Chondrocyte (in vitro differentiated cells): ENCODE measurements at regions not wholly inside any gene's neighbourhood (a gene's known extent, or its start where the extent isn't known, plus 50 kb on each side); places are given as distances from the start of the nearest gene placed in this dataset.

Experiments used
- DNase-seq: peaks from one replicate; pipeline ENCODE4 v3.0.0; 2021; ENCODE audit warnings: mixed read lengths, low spot score
- H3K27ac Mint-ChIP-seq: one replicate; pipeline ENCODE4 v1.8.0; 2021; ENCODE audit warnings: mild to moderate bottlenecking, moderate library complexity, mixed read lengths; ENCODE audit not compliant: unreplicated experiment
- H3K27me3 Mint-ChIP-seq: 2 replicates; pipeline ENCODE4 v1.8.0; 2021; ENCODE audit warnings: low read depth, mixed read lengths
- H3K36me3 Mint-ChIP-seq: 2 replicates; pipeline ENCODE4 v1.8.0; 2021; ENCODE audit warnings: low read depth, mixed read lengths
- H3K4me1 Mint-ChIP-seq: 2 replicates; pipeline ENCODE4 v1.8.0; 2021; ENCODE audit warnings: low read depth, mild to moderate bottlenecking, mixed read lengths
- H3K4me3 Mint-ChIP-seq: one replicate; pipeline ENCODE4 v1.8.0; 2021; ENCODE audit warnings: mild to moderate bottlenecking, moderate library complexity, mixed read lengths; ENCODE audit not compliant: unreplicated experiment
- H3K9me3 Mint-ChIP-seq: 2 replicates; pipeline ENCODE4 v1.8.0; 2021; ENCODE audit warnings: low read depth, mixed read lengths
- TF ChIP-seq, protein P1 (sequence below): fragments of 200-600 bp; sonication (generic); IDR thresholded peaks from 2 replicates; pipeline ENCODE4 v1.5.0; 2021; ENCODE audit warnings: antibody characterized with exemption, mild to moderate bottlenecking, moderate library complexity

DNA sequence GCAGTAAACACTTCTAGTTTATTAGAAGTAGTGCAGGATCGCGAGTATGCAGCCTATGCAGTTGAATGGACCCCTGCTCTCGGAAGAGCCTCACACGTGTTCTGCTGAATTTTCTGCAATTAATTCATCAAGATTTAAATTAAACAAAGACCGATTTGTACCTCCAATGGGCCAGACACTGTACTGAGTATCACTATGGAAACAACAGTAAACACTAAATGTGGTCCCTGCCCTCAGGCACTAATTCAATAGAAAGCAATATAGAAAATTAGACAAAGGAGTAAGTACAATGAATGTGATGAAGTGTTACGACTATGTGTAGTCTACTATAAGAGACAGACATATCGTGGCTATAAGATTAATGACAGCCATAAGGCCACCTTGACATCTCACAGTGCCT is 740.3 kb upstream of the FRG1 start:
- Mint-ChIP-seq H3K9me3 (no peaks in the 10 kb centered on the region), H3K4me3 (no peak overlapping the region), H3K27ac (no peak overlapping the region), H3K36me3 (no peaks in the 10 kb centered on the region), H3K27me3 (no peaks in the 10 kb centered on the region), H3K4me1 (peaks cover 21% of the 10 kb centered on the region)
- DNase-seq = no peak
- TF ChIP-seq, protein P1, sequence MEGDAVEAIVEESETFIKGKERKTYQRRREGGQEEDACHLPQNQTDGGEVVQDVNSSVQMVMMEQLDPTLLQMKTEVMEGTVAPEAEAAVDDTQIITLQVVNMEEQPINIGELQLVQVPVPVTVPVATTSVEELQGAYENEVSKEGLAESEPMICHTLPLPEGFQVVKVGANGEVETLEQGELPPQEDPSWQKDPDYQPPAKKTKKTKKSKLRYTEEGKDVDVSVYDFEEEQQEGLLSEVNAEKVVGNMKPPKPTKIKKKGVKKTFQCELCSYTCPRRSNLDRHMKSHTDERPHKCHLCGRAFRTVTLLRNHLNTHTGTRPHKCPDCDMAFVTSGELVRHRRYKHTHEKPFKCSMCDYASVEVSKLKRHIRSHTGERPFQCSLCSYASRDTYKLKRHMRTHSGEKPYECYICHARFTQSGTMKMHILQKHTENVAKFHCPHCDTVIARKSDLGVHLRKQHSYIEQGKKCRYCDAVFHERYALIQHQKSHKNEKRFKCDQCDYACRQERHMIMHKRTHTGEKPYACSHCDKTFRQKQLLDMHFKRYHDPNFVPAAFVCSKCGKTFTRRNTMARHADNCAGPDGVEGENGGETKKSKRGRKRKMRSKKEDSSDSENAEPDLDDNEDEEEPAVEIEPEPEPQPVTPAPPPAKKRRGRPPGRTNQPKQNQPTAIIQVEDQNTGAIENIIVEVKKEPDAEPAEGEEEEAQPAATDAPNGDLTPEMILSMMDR = no peak

DNA sequence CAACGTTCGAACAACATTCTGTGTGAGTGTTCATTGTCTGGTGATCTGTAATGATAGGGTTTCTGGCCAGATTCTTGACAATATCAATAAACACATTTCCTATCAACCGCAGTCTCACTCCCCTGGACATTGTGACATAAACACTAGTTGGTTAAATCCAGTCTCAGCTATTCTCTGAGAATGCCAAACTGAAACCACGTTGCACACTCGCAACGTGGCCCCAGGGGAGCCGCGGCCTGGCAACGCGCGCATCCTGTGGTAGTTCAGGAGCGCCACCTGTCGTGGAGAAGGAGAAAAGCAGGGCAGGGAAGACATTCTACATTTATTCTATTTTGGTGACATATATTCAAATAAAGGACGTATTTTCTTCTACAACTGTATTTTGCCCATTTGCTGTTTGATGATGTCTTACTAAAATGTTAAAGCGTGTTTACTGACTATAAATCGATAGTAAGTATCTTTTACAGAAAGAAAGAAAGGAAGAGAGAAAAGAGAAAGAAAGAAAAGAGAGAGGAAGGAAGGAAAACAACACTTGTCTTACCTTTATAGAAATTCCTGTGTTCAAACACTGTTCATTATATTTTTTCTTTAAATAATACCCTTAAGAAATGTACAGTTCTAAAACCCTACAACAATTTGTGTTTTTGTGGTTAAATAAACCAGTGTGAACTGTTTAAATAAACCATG is 738.3 kb upstream of the FRG1 start:
- peaks cover 21% of the 10 kb centered on the region for H3K4me1 Mint-ChIP-seq
- DNase-seq = no peak
- H3K27ac Mint-ChIP-seq = peak overlapping the region; percentile 84
- H3K9me3 Mint-ChIP-seq = no peaks in the 10 kb centered on the region
- H3K4me3 Mint-ChIP-seq = peak overlapping the region; percentile 81
- TF ChIP-seq, protein P1 = peak; percentile 100
- no peaks in the 10 kb centered on the region for H3K27me3 Mint-ChIP-seq
- no peaks in the 10 kb centered on the region for H3K36me3 Mint-ChIP-seq

DNA sequence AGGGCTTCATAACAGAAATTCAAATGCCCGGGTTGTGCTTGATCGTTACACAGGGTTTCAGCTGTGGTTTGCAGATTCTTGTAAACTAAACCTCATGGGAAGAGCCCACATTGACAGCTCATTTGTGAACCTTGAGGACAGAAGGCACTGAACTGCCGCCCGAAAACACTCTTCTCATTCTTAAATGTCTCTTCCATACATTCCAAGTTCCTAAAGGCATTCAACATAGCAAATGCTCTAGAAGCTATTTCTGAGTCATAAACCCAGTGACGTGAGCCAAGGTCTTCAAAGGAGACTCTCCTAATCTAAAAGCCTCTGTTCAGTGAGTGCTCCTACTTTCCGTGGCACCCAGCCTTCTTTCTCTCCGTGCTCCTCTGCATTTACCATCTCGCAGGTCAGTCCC is 737.8 kb upstream of the FRG1 start:
- Mint-ChIP-seq H3K4me1 (peaks cover 21% of the 10 kb centered on the region), H3K9me3 (no peaks in the 10 kb centered on the region), H3K27me3 (peaks cover 2% of the 10 kb centered on the region), H3K36me3 (no peaks in the 10 kb centered on the region), H3K27ac (peak overlapping the region; percentile 56), H3K4me3 (peak overlapping the region; percentile 81)
- TF ChIP-seq, protein P1 = no peak
- no peak for DNase-seq

DNA sequence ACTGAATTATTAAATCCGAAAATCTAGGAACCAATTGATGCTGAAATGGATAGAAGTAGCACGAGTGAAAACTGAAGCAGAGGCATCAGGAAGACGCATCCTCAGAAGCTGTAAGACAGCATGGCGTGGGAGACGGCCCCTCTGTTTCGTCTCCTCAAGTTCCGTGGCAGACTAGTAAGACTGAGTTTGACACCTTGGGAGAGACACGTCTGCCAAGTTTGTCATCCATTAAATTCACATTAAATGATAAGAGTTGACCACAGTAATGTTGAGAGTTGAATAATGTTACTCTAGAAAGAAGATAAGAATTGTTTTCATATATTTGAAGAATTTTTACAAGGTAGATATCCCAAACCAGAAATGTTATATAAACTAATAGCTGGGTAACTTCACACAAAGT is 736.1 kb upstream of the FRG1 start:
- Mint-ChIP-seq H3K36me3 (no peaks in the 10 kb centered on the region), H3K4me3 (no peak overlapping the region), H3K4me1 (peaks cover 21% of the 10 kb centered on the region), H3K27ac (no peak overlapping the region), H3K27me3 (peaks cover 2% of the 10 kb centered on the region), H3K9me3 (no peaks in the 10 kb centered on the region)
- no peak for DNase-seq
- TF ChIP-seq, protein P1 = no peak

DNA sequence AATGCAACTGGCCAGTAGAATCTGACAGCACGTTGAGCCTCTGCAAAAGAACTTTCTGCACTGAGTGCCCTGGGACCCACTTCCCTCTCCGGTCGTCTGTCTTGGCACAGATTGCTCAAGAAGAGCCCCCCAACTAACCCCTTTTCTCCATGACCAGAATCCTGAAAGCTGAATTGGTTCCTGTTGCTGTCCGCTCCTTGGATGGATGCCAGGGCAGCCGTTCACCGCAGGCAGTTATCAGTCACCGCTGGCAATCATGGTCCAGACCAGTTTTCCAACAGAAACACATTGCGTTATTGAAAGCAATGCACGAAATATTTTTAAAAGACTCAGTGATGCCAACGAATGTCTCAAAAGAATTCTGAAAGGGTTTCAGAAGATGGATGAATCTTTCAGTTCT is 733.7 kb upstream of the FRG1 start:
- Mint-ChIP-seq H3K27me3 (peaks cover 4% of the 10 kb centered on the region), H3K4me3 (no peak overlapping the region), H3K36me3 (no peaks in the 10 kb centered on the region), H3K4me1 (peaks cover 18% of the 10 kb centered on the region), H3K9me3 (no peaks in the 10 kb centered on the region), H3K27ac (no peak overlapping the region)
- DNase-seq = no peak
- TF ChIP-seq, protein P1 = no peak
